ENCODE measurements at regions not wholly inside any gene's neighbourhood (a gene's known extent, or its start where the extent isn't known, plus 50 kb on each side); places are given as distances from the start of the nearest gene placed in this dataset.

DNA sequence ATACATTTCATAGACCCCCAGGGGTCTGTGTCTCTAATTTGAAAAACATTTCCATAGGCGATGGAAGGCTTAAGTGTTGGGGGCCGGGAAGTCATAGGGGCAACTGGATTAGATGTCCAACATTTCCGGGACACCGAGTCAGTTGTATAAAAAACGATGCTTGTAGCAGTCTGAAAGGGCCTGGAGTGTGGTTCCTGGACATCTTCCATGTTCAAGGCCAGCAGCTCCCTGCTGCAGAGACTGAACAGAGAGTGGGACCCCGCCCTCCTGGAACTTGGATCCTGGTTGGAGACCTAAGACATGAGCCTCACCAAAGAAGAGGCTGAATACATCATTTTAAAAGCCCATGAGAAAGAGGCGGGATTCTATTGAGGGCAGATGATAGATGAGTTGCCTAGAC is 82.0 kb upstream of the ZNF423 start:
- TF ChIP-seq CTCF (conservative IDR thresholded peaks at IDR 0.05; ENCODE audit: low read depth, low read length) (no peak), EZH2 (IDR thresholded peaks at IDR 0.05; ENCODE audit: borderline replicate concordance, low read depth, low read length, poor library complexity, severe bottlenecking) (no peak)
